SK-MEL-5 (cell line): ENCODE measurements at regions not wholly inside any gene's neighbourhood (a gene's known extent, or its start where the extent isn't known, plus 50 kb on each side); places are given as distances from the start of the nearest gene placed in this dataset.

ENCODE experiments used
- DNase-seq: peaks from one replicate; pipeline ENCODE4 v3.0.0-alpha.2; 2016; ENCODE audit warnings: low read depth, low spot score
- in situ Hi-C: cut with HindIII; loops from 2 replicates; pipeline ENCODE4 v1.10.0; 2016; ENCODE audit warnings: low sequenced_read_pairs, high pct_unique_total_duplicates, low pct_unique_long_range_greater_than_20kb

GRCh38 chr6:90669846-90670245 lies 83.0 kb upstream of the MAP3K7 start:
- in situ Hi-C loops, result no loop called here
- no peak for DNase-seq

GRCh38 chr6:90669420-90669819 lies 82.5 kb upstream of the MAP3K7 start:
- no peak for DNase-seq
- in situ Hi-C loops, result no loop called here

- in situ Hi-C loops, result no loop called here
- no peak for DNase-seq
Measured at GRCh38 chr6:90668141-90668540, 81.3 kb upstream of the MAP3K7 start.

- no peak for DNase-seq
- in situ Hi-C loops, result no loop called here
Measured at GRCh38 chr6:90663873-90664272, 77.0 kb upstream of the MAP3K7 start.

GRCh38 chr6:90663106-90663505 lies 76.2 kb upstream of the MAP3K7 start:
- no peak for DNase-seq
- in situ Hi-C loops, result no loop called here

- in situ Hi-C loops, result no loop called here
- no peak for DNase-seq
Measured at GRCh38 chr6:90660931-90661330, 74.1 kb upstream of the MAP3K7 start.

GRCh38 chr6:90658497-90658896 lies 71.6 kb upstream of the MAP3K7 start:
- no peak for DNase-seq
- in situ Hi-C loops, result no loop called here

GRCh38 chr6:90656325-90656724 lies 69.5 kb upstream of the MAP3K7 start:
- DNase-seq, result no peak
- in situ Hi-C loops, result no loop called here

- in situ Hi-C loops, result no loop called here
- no peak for DNase-seq
Measured at GRCh38 chr6:90654806-90655205, 67.9 kb upstream of the MAP3K7 start.

GRCh38 chr6:90654166-90654565 lies 67.3 kb upstream of the MAP3K7 start:
- no peak for DNase-seq
- in situ Hi-C loops, result no loop called here

- in situ Hi-C loops, result no loop called here
- DNase-seq, result no peak
Measured at GRCh38 chr6:90653750-90654149, 66.9 kb upstream of the MAP3K7 start.

GRCh38 chr6:90650041-90650940 lies 63.4 kb upstream of the MAP3K7 start:
- in situ Hi-C loops, result no loop called here
- DNase-seq, result no peak

- no peak for DNase-seq
Measured at GRCh38 chr6:90648873-90649272, 62.0 kb upstream of the MAP3K7 start.

GRCh38 chr6:90646940-90647339 lies 60.1 kb upstream of the MAP3K7 start:
- in situ Hi-C loops, result no loop called here

More at GRCh38 chr6:90648873-90649272, 62.0 kb upstream of the MAP3K7 start:
- in situ Hi-C loops, result no loop called here

GRCh38 chr6:90645634-90646033 lies 58.8 kb upstream of the MAP3K7 start:
- no peak for DNase-seq
- in situ Hi-C loops, result no loop called here

More at GRCh38 chr6:90646940-90647339, 60.1 kb upstream of the MAP3K7 start:
- DNase-seq, result no peak

GRCh38 chr6:90644492-90644891 lies 57.6 kb upstream of the MAP3K7 start:
- in situ Hi-C loops, result no loop called here

GRCh38 chr6:90643381-90643780 lies 56.5 kb upstream of the MAP3K7 start:
- DNase-seq, result no peak
- in situ Hi-C loops, result no loop called here

More at GRCh38 chr6:90644492-90644891, 57.6 kb upstream of the MAP3K7 start:
- DNase-seq, result no peak

GRCh38 chr6:90637320-90637719 lies 50.4 kb upstream of the MAP3K7 start:
- no peak for DNase-seq
- in situ Hi-C loops, result no loop called here
